Neural cell (in vitro differentiated cells): ENCODE measurements at regions not wholly inside any gene's neighbourhood (a gene's known extent, or its start where the extent isn't known, plus 50 kb on each side); places are given as distances from the start of the nearest gene placed in this dataset.

Experiments
- CTCF ChIP-seq: fragments of 450-650 bp; IDR thresholded peaks from 2 replicates; pipeline ENCODE4 v1.5.1; 2014; ENCODE audit warnings: antibody characterized with exemption, mild to moderate bottlenecking, moderate library complexity; ENCODE audit not compliant: poor library complexity, severe bottlenecking
- EZH2 ChIP-seq: fragments of 200-600, 300-800 bp; shearing (Covaris generic), sonication (generic); IDR thresholded peaks from 2 replicates; pipeline ENCODE4 v1.6.1; 2014; ENCODE audit warnings: antibody characterized with exemption, low read length, borderline replicate concordance, mild to moderate bottlenecking; ENCODE audit not compliant: insufficient read depth, poor library complexity, severe bottlenecking
- MXI1 ChIP-seq: fragments of 450-650 bp; conservative IDR thresholded peaks from 2 replicates; pipeline ENCODE4 v1.6.1; 2014; ENCODE audit warnings: antibody characterized with exemption, mild to moderate bottlenecking; ENCODE audit not compliant: poor library complexity, severe bottlenecking
- TAF1 ChIP-seq: IDR thresholded peaks from 2 replicates; pipeline ENCODE4 v1.6.1; 2012; ENCODE audit warnings: low read depth

DNA sequence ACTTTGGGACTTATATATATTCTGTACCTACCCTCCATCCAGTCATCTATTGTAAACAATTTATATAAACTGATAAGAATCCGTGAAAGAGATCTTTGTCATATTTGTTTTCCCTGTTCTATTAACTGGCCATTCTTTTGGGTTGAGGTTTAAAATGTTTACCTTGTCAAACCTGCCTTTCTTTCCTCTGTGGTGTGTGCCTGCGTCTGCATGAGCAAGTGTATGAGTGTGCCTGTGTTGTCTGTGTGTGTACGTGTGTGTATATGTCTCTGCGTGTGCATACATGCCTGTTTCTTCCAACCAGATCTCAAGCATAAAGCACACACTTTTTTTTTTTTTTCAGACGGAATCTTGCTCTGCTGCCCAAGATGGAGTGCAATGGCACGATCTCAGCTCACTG lies 201.5 kb downstream of the C16orf95 start:
- TF ChIP-seq CTCF, result no peak
- TF ChIP-seq EZH2, result no peak
- no peak for TF ChIP-seq MXI1
- TF ChIP-seq TAF1, result no peak
